ENCODE measurements at regions not wholly inside any gene's neighbourhood (a gene's known extent, or its start where the extent isn't known, plus 50 kb on each side); places are given as distances from the start of the nearest gene placed in this dataset.

DNA sequence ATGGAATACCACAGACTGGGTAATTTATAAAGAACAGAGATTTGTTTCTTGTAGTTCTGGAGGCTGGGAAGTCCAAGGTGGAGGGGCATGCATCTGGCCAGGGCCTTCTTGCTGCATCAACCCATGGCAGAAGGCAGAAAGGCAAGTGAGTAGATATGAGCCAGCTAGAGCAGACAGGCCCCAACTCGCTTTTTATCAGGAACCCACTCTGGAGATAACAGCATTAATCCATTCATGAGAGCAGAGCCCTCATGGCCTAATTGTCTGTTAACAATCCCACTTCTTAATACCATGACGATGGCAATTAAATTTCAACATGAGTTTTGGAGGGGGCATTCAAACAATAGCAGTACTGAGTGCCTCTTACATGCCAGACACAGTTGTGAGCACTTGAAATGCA lies 87.2 kb upstream of the SOX13 start:
- H3K4me3 ChIP-seq, result 0 out of 2 replicates have a peak overlapping the region, but pooled peaks have one; percentile 6
- H2AFZ ChIP-seq, result no peak overlapping the region
- ATAC-seq (no peak), DNase-seq (ENCODE audit: low spot score) (no peak)
- H3K27me3 Mint-ChIP-seq (ENCODE audit: insufficient read depth, low read depth, poor library complexity), result peaks cover 6% of the 10 kb centered on the region
- H4K20me1 ChIP-seq (replicated peaks; ENCODE audit: insufficient read depth), result no peaks in the 10 kb centered on the region
- no peak overlapping the region; the same call in 2 of the 3 replicates for H3K4me3 Mint-ChIP-seq
- H3K36me3 Mint-ChIP-seq (ENCODE audit: low read depth), result peaks cover 41% of the 10 kb centered on the region
- 0 out of 2 replicates have a peak, but pooled peaks cover 4% of the 10 kb centered on the region for H3F3A ChIP-seq (replicated peaks; ENCODE audit: low read depth)
- no peaks in the 10 kb centered on the region for H3K79me2 ChIP-seq (replicated peaks; ENCODE audit: insufficient read depth)
- TF ChIP-seq, protein P1, sequence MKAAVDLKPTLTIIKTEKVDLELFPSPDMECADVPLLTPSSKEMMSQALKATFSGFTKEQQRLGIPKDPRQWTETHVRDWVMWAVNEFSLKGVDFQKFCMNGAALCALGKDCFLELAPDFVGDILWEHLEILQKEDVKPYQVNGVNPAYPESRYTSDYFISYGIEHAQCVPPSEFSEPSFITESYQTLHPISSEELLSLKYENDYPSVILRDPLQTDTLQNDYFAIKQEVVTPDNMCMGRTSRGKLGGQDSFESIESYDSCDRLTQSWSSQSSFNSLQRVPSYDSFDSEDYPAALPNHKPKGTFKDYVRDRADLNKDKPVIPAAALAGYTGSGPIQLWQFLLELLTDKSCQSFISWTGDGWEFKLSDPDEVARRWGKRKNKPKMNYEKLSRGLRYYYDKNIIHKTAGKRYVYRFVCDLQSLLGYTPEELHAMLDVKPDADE (IDR thresholded peaks at IDR 0.05), result no peak
- TF ChIP-seq CREB1 (CRISPR knock-in tag; IDR thresholded peaks at IDR 0.05; ENCODE audit: low read depth) (no peak), ZNF462 (CRISPR knock-in tag; IDR thresholded peaks at IDR 0.05) (no peak), EZH2phosphoT487 (IDR thresholded peaks at IDR 0.05; ENCODE audit: unreplicated experiment) (no peak), EZH2 (IDR thresholded peaks at IDR 0.05; ENCODE audit: low read depth, unreplicated experiment) (no peak), ZNF331 (CRISPR knock-in tag; IDR thresholded peaks at IDR 0.05; ENCODE audit: low read depth) (no peak), STAT1 (IDR thresholded peaks at IDR 0.05; ENCODE audit: unreplicated experiment) (no peak), ZNF114 (CRISPR knock-in tag; IDR thresholded peaks at IDR 0.05) (no peak), NANOG (IDR thresholded peaks at IDR 0.05; ENCODE audit: borderline replicate concordance) (no peak), JUNB (IDR thresholded peaks at IDR 0.05; ENCODE audit: unreplicated experiment) (no peak), POLR2AphosphoS5 (IDR thresholded peaks at IDR 0.05; ENCODE audit: low read depth) (no peak)
- TF ChIP-seq, protein P2, sequence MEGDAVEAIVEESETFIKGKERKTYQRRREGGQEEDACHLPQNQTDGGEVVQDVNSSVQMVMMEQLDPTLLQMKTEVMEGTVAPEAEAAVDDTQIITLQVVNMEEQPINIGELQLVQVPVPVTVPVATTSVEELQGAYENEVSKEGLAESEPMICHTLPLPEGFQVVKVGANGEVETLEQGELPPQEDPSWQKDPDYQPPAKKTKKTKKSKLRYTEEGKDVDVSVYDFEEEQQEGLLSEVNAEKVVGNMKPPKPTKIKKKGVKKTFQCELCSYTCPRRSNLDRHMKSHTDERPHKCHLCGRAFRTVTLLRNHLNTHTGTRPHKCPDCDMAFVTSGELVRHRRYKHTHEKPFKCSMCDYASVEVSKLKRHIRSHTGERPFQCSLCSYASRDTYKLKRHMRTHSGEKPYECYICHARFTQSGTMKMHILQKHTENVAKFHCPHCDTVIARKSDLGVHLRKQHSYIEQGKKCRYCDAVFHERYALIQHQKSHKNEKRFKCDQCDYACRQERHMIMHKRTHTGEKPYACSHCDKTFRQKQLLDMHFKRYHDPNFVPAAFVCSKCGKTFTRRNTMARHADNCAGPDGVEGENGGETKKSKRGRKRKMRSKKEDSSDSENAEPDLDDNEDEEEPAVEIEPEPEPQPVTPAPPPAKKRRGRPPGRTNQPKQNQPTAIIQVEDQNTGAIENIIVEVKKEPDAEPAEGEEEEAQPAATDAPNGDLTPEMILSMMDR (conservative IDR thresholded peaks at IDR 0.05; ENCODE audit: low read depth in 2 of 2), result no peak
- TF ChIP-seq, protein P3, sequence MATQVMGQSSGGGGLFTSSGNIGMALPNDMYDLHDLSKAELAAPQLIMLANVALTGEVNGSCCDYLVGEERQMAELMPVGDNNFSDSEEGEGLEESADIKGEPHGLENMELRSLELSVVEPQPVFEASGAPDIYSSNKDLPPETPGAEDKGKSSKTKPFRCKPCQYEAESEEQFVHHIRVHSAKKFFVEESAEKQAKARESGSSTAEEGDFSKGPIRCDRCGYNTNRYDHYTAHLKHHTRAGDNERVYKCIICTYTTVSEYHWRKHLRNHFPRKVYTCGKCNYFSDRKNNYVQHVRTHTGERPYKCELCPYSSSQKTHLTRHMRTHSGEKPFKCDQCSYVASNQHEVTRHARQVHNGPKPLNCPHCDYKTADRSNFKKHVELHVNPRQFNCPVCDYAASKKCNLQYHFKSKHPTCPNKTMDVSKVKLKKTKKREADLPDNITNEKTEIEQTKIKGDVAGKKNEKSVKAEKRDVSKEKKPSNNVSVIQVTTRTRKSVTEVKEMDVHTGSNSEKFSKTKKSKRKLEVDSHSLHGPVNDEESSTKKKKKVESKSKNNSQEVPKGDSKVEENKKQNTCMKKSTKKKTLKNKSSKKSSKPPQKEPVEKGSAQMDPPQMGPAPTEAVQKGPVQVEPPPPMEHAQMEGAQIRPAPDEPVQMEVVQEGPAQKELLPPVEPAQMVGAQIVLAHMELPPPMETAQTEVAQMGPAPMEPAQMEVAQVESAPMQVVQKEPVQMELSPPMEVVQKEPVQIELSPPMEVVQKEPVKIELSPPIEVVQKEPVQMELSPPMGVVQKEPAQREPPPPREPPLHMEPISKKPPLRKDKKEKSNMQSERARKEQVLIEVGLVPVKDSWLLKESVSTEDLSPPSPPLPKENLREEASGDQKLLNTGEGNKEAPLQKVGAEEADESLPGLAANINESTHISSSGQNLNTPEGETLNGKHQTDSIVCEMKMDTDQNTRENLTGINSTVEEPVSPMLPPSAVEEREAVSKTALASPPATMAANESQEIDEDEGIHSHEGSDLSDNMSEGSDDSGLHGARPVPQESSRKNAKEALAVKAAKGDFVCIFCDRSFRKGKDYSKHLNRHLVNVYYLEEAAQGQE (IDR thresholded peaks at IDR 0.05; ENCODE audit: unreplicated experiment), result no peak
- H3K36me3 ChIP-seq (ENCODE audit: insufficient read depth), result no peaks in the 10 kb centered on the region; the same call in 1 of the 2 replicates
- H3K9me3 Mint-ChIP-seq, result peaks cover 41% of the 10 kb centered on the region
- H3K27me3 ChIP-seq (ENCODE audit: insufficient read depth), result no peaks in the 10 kb centered on the region
- H3K4me1 Mint-ChIP-seq, result peaks cover 30% of the 10 kb centered on the region
- H3K4me2 ChIP-seq, result peak overlapping the region; percentile 21
- H3K27ac Mint-ChIP-seq, result peak overlapping the region; percentile 83; the same call in 1 of the 2 replicates
- peak overlapping the region; percentile 76 for H3K27ac ChIP-seq (ENCODE audit: low read depth)
- no peaks in the 10 kb centered on the region for H3K9me2 ChIP-seq (ENCODE audit: insufficient read depth)
- H3K4me1 ChIP-seq (ENCODE audit: insufficient read depth), result peaks cover 21% of the 10 kb centered on the region
